GM12878 (cell line): ENCODE measurements at regions not wholly inside any gene's neighbourhood (a gene's known extent, or its start where the extent isn't known, plus 50 kb on each side); places are given as distances from the start of the nearest gene placed in this dataset.

ENCODE experiments used
- ATAC-seq: fragments of 200-7000 bp; cut with Tn5 transposase; 3 replicates; pipeline ENCODE4 v1.9.1; 2020; ENCODE audit warnings: mild to moderate bottlenecking, moderate library complexity
- BruUV-seq: library from RNA; stranded (reverse); fragments of 400-500 nt; replicated peaks from 2 replicates; lab custom pipeline; 2021; lab: Mats Ljungman, UMichigan
- CTCF ChIA-PET: fragments of 300-600 bp; sonication (Branson Sonifier 250); formaldehyde crosslinking; extraction: SDS; loops from one replicate; lab custom pipeline; 2021; ENCODE audit warnings: inconsistent platforms; lab: Yijun Ruan, JAX
- POLR2A ChIA-PET: fragments of 350-600 bp; formaldehyde crosslinking; extraction: SDS; loops from one replicate; lab custom pipeline; 2021; ENCODE audit warnings: inconsistent platforms; lab: Charles Lee
- RAD21 ChIA-PET: fragments of 300-600 bp; sonication (Branson Sonifier 250); formaldehyde crosslinking; loops from one replicate; lab custom pipeline; 2023; ENCODE audit warnings: antibody characterized with exemption; ENCODE audit not compliant: unreplicated experiment; lab: Charles Lee
- SMC1A ChIA-PET: fragments of 300-600 bp; sonication (Branson Sonifier 250); formaldehyde crosslinking; loops from one replicate; lab custom pipeline; 2023; ENCODE audit not compliant: unreplicated experiment, uncharacterized antibody; lab: Charles Lee
- DNase-seq: peaks from one replicate; pipeline ENCODE4 v3.0.0-alpha.2; 2011; ENCODE audit warnings: low read depth, low spot score
- FAIRE-seq: peaks from 3 replicates; lab custom pipeline; 2011; peaks lifted over from hg19 to GRCh38; lab: Jason Lieb, UNC
- H2AFZ ChIP-seq: 2 replicates; pipeline ENCODE4 v1.6.0; 2011; ENCODE audit warnings: low read depth, low read length, control low read depth; ENCODE audit not compliant: control insufficient read depth
- H3K27ac ChIP-seq: 2 replicates; pipeline ENCODE4 v1.5.1; 2011; ENCODE audit warnings: control low read depth; ENCODE audit not compliant: control insufficient read depth, insufficient read depth
- H3K27me3 ChIP-seq, 2 experiments: replicated peaks in 1 of 2; 2 replicates each; pipeline versions ENCODE4 v1.6.0 to v1.6.1; 2011; ENCODE audit warnings: low read length in 1 of 2; ENCODE audit not compliant: control insufficient read depth in 2 of 2, insufficient read depth in 2 of 2
- H3K36me3 ChIP-seq, 2 experiments: 2 replicates each; pipeline ENCODE4 v1.5.1; 2011; ENCODE audit warnings: low read length in 1 of 2; ENCODE audit not compliant: control insufficient read depth in 2 of 2, insufficient read depth in 2 of 2
- H3K4me1 ChIP-seq: 2 replicates; pipeline ENCODE4 v1.6.1; 2011; ENCODE audit warnings: mild to moderate bottlenecking, low read length, moderate library complexity, mixed read lengths; ENCODE audit not compliant: control insufficient read depth, insufficient read depth
- H3K4me2 ChIP-seq: 2 replicates; pipeline ENCODE4 v1.6.0; 2011; ENCODE audit warnings: control low read depth; ENCODE audit not compliant: control insufficient read depth, insufficient read depth
- H3K4me3 ChIP-seq: fragments of 200-600 bp; sonication (generic); 2 replicates; pipeline ENCODE4 v1.5.1; 2016
- H3K79me2 ChIP-seq: 2 replicates; pipeline ENCODE4 v1.6.0; 2011; ENCODE audit warnings: low read length; ENCODE audit not compliant: control insufficient read depth, insufficient read depth
- H3K9ac ChIP-seq: 2 replicates; pipeline ENCODE4 v1.8.0; 2011; ENCODE audit warnings: low read length, control low read depth, mixed read lengths; ENCODE audit not compliant: control insufficient read depth, insufficient read depth
- H3K9me3 ChIP-seq: replicated peaks from 3 replicates; pipeline ENCODE4 v1.5.1; 2011; ENCODE audit warnings: mild to moderate bottlenecking, low read length; ENCODE audit not compliant: control insufficient read depth, insufficient read depth
- H4K20me1 ChIP-seq: 2 replicates; pipeline ENCODE4 v1.6.0; 2011; ENCODE audit not compliant: control insufficient read depth, insufficient read depth
- ATF3 ChIP-seq: IDR thresholded peaks from 2 replicates; pipeline ENCODE4 v1.6.1; 2011; ENCODE audit warnings: low read depth, mild to moderate bottlenecking, low read length, moderate library complexity, borderline replicate concordance; ENCODE audit errors: extremely low read depth
- BHLHE40 ChIP-seq, 2 experiments: fragments of 450-650 bp in 1 of 2; IDR thresholded peaks; 2 replicates each; pipeline ENCODE4 v1.6.1; 2011 to 2017; ENCODE audit warnings: low read depth in 2 of 2, borderline replicate concordance in 1 of 2, improper control_type of control experiment in 1 of 2, low read length in 1 of 2, mild to moderate bottlenecking in 1 of 2
- EP300 ChIP-seq, 2 experiments: fragments of 150-350 bp in 1 of 2; IDR thresholded peaks; 2 replicates each; pipeline ENCODE4 v1.6.1; 2011 to 2012; ENCODE audit warnings: low read depth in 2 of 2, low read length in 2 of 2, borderline replicate concordance in 1 of 2, improper control_type of control experiment in 1 of 2, inconsistent platforms in 1 of 2; ENCODE audit not compliant: control insufficient read depth in 1 of 2
- HCFC1 ChIP-seq: fragments of 150-350 bp; IDR thresholded peaks from 2 replicates; pipeline ENCODE4 v1.6.1; 2014; ENCODE audit warnings: low read length
- POLR2AphosphoS2 ChIP-seq: IDR thresholded peaks from 2 replicates; pipeline ENCODE4 v1.6.1; 2011; ENCODE audit warnings: low read depth, mild to moderate bottlenecking, low read length, improper control_type of control experiment, moderate library complexity
- POU2F2 ChIP-seq: IDR thresholded peaks from 3 replicates; pipeline ENCODE4 v1.6.1; 2011; ENCODE audit warnings: low read depth, mild to moderate bottlenecking, low read length, borderline replicate concordance
- RELB ChIP-seq: fragments of 450-650 bp; IDR thresholded peaks from 2 replicates; pipeline ENCODE4 v1.6.1; 2017; ENCODE audit warnings: low read depth, mild to moderate bottlenecking, moderate library complexity
- SRF ChIP-seq, 2 experiments: IDR thresholded peaks; 2 replicates each; pipeline ENCODE4 v1.6.1; 2011; ENCODE audit warnings: low read depth in 2 of 2, low read length in 2 of 2, mild to moderate bottlenecking in 1 of 2, moderate library complexity in 1 of 2
- SUPT20H ChIP-seq: IDR thresholded peaks from 2 replicates; pipeline ENCODE4 v1.6.1; 2011; ENCODE audit warnings: low read depth, mild to moderate bottlenecking, low read length, moderate library complexity, borderline replicate concordance; ENCODE audit not compliant: control insufficient read depth
- ZBED1 ChIP-seq: IDR thresholded peaks from 2 replicates; pipeline ENCODE4 v1.6.1; 2016; ENCODE audit warnings: borderline replicate concordance
- ZBTB11 ChIP-seq: fragments of 450-650 bp; formaldehyde crosslinking; IDR thresholded peaks from 2 replicates; pipeline ENCODE4 v1.5.0; 2022; ENCODE audit warnings: mild to moderate bottlenecking, missing genetic modification characterization
- WGBS: methylation state at CpG from one replicate; pipeline ENCODE4 v1.1.6; 2016; ENCODE audit warnings: low lambda C conversion rate; ENCODE audit not compliant: insufficient replicate concordance, insufficient coverage; ENCODE audit errors: missing lambda C conversion rate; 5-methylcytosine and 5-hydroxymethylcytosine counted together
- in situ Hi-C: fragments of 300-500 bp; cut with MboI; formaldehyde crosslinking; loops from 9 replicates; pipeline ENCODE4 v1.14.3; 2018; ENCODE audit warnings: mixed read lengths
- intact Hi-C: fragments of 100-400 bp; cut with micrococcal nuclease; formaldehyde crosslinking; loops from one replicate; pipeline ENCODE4 v1.14.2; 2022; ENCODE audit not compliant: unreplicated experiment

- Histone ChIP-seq H3K9ac (no peak overlapping the region), H3K4me3 (no peak overlapping the region), H3K4me2 (no peak overlapping the region), H3K79me2 (no peaks in the 10 kb centered on the region), H3K9me3 (no peaks in the 10 kb centered on the region), H3K27ac (no peak overlapping the region), H3K4me1 (no peaks in the 10 kb centered on the region), H4K20me1 (no peaks in the 10 kb centered on the region), H3K36me3 (no peaks in the 10 kb centered on the region), H2AFZ (no peak overlapping the region), H3K27me3 (no peaks in the 10 kb centered on the region)
- ATAC-seq (no peak), FAIRE-seq (no peak), DNase-seq (no peak)
- ChIA-PET SMC1A (no interaction called here), POLR2A (no interaction called here), RAD21 (no interaction called here), CTCF (no interaction called here)
- intact Hi-C loops (no loop called here), in situ Hi-C loops (no loop called here)
- no TSS peak for BruUV-seq
- 60% methylated on average over 2 of the region's 2 CpGs for WGBS
- TF ChIP-seq ATF3 (no peak), ZBED1 (no peak), SUPT20H (no peak), SRF (IDR thresholded peaks at IDR 0.05; ENCODE audit: low read depth in 2 of 2, low read length in 2 of 2) (no peak), BHLHE40 (IDR thresholded peaks at IDR 0.05; ENCODE audit: borderline replicate concordance in 1 of 2, low read depth in 2 of 2, low read length in 1 of 2) (no peak), POU2F2 (no peak), HCFC1 (no peak), RELB (no peak), POLR2AphosphoS2 (no peak), ZBTB11 (no peak), EP300 (IDR thresholded peaks at IDR 0.05; ENCODE audit: borderline replicate concordance in 1 of 2, control insufficient read depth in 1 of 2, low read depth in 2 of 2, low read length in 2 of 2) (no peak)
Measured at GRCh38 chr4:133439830-133440229, 290.7 kb downstream of the PCDH10 start.
